GM10248 (cell line): ENCODE measurements at regions not wholly inside any gene's neighbourhood (a gene's known extent, or its start where the extent isn't known, plus 50 kb on each side); places are given as distances from the start of the nearest gene placed in this dataset.

Experiments used
- CTCF ChIA-PET: fragments of 300-600 bp; sonication (Branson Sonifier 250); formaldehyde crosslinking; extraction: SDS; loops from one replicate; lab custom pipeline; 2021; ENCODE audit warnings: antibody characterized with exemption; lab: Yijun Ruan, JAX
- POLR2A ChIA-PET: fragments of 350-650 bp; sonication (Branson Sonifier 250); formaldehyde crosslinking; extraction: SDS; loops from one replicate; lab custom pipeline; 2020; ENCODE audit warnings: antibody characterized with exemption; lab: Yijun Ruan, JAX
- DNase-seq: peaks from one replicate; pipeline ENCODE4 v3.0.0; 2012; ENCODE audit errors: extremely low spot score
- TF ChIP-seq, protein P1 (sequence below): IDR thresholded peaks from 2 replicates; pipeline ENCODE4 v1.5.1; 2012; ENCODE audit warnings: mild to moderate bottlenecking, low read depth; ENCODE audit errors: extremely low read depth, missing control alignments, control extremely low read depth

DNA sequence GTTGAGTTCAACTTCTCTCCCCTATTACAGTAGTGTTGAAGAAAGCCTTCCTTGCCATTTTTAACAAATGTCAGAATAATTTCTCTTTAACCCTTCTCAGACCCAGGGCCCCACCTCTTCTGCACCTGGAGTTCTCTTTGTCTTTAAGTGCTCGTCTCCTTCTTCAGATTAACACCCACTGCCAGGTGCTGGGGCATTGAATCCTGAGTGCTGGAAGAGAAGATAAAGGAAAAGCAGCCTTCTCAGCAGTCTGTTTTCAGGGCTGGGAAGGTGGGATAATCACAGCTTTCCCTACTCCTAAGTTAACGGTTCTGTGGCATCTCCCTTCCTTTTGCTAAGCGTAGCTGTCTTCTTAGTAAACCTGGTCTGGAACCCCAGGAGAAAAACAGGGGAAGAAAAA is 114.6 kb upstream of the TAB2 start:
- ChIA-PET CTCF (interaction anchor here (1.7 kb wide), 2 partner anchors 9 to 15 kb away, joined by 3 to 5 read pairs; no protein-coding TSS in a partner anchor), POLR2A (no interaction called here)
- TF ChIP-seq, protein P1, sequence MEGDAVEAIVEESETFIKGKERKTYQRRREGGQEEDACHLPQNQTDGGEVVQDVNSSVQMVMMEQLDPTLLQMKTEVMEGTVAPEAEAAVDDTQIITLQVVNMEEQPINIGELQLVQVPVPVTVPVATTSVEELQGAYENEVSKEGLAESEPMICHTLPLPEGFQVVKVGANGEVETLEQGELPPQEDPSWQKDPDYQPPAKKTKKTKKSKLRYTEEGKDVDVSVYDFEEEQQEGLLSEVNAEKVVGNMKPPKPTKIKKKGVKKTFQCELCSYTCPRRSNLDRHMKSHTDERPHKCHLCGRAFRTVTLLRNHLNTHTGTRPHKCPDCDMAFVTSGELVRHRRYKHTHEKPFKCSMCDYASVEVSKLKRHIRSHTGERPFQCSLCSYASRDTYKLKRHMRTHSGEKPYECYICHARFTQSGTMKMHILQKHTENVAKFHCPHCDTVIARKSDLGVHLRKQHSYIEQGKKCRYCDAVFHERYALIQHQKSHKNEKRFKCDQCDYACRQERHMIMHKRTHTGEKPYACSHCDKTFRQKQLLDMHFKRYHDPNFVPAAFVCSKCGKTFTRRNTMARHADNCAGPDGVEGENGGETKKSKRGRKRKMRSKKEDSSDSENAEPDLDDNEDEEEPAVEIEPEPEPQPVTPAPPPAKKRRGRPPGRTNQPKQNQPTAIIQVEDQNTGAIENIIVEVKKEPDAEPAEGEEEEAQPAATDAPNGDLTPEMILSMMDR: no peak
- DNase-seq: no peak

DNA sequence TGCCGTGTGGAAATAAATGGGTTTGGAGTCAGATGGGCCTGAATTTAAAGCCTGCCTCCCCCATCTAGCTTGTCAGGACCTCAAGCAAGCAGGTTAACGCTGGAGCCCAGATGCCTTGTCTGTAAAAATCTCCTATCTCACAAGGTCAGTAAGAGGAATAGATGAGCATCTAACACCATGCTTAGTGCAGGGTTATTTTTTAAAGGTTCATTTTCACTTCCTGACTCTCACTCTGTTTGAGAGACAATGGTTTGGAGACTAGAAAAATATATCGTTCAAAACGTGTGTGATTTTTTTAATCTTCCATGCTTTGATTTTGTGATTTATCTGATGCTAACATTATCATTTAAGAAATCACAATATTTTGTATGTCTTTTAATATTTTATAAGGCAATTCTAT is 114.0 kb upstream of the TAB2 start:
- POLR2A ChIA-PET: no interaction called here
- CTCF ChIA-PET: interaction anchor here (1.7 kb wide), 2 partner anchors 9 to 16 kb away, joined by 3 to 5 read pairs; no protein-coding TSS in a partner anchor
- TF ChIP-seq, protein P1: no peak
- DNase-seq: no peak

DNA sequence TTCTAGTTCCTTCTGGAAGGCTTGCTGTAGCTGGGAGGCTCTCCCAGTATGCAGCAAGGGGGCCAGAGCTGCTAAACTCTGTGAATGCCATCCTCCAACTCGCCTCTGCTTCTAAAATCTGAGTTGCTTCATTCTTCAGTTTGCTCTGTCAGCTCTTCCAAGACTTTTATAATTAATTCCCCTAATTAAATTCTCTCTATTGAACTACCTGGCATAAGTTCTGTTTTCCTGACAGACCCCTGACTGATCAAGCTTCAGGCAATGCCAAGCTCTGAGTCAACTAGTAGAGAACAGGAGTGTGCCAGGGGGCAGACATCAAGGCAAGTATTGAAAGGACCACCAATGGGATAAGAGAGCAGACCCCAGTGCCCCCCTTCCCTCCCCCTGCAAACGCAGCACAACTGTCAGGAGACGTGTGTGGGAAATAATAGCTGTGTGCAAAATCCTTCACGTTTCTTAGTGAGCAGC is 109.3 kb upstream of the TAB2 start:
- no peak for DNase-seq
- ChIA-PET POLR2A (no interaction called here), CTCF (interaction anchor here (0.9 to 2.4 kb wide), 3 partner anchors 8 to 128 kb away, joined by 3 to 14 read pairs (median 4); no protein-coding TSS in a partner anchor)
- TF ChIP-seq, protein P1: no peak

DNA sequence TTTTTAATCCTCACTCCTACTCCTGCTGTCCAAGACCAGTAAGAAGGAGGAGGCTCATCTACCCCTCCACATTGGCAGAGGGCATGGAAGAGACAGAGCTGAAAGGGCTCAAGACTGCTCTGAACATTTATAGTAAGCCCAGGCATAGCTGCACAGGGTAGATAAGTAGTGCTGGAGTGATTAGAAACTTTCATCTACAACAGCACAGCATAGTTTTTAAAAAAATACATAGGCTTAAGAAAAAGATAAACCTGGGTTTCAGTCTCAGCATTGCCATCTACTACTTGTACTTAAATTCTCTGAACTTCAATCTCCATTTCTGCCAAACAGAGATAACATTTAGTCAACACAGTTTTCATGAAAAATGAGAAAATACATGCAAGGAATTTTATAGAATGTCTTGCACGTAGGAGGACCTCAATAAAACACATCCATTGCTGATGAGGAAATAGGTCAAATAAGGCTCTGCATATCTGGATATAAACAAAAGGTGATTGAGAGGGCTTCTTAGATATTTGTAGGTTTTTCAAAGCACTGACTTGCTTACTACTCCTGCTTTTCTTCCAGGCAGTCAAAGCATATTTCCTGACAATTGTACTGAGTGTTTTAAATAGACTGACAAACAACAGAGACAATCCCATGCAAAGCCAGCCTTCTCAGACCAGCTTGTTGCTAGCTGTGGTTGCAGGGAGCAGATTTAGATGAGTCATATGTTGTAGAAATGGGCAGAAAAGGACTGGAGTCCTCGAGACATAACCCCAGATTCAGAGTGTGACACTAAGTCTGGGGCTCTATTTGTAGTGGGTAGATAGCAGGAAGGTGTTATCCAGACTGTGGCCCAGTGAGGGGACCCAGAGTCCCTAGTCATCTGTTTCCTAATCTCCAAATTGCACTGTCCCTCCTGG is 107.4 kb upstream of the TAB2 start:
- CTCF ChIA-PET: interaction anchor here (1.0 to 2.4 kb wide), 2 partner anchors 12 to 21 kb away, joined by 3 to 14 read pairs; no protein-coding TSS in a partner anchor
- POLR2A ChIA-PET: no interaction called here
- no peak for DNase-seq
- TF ChIP-seq, protein P1: no peak

DNA sequence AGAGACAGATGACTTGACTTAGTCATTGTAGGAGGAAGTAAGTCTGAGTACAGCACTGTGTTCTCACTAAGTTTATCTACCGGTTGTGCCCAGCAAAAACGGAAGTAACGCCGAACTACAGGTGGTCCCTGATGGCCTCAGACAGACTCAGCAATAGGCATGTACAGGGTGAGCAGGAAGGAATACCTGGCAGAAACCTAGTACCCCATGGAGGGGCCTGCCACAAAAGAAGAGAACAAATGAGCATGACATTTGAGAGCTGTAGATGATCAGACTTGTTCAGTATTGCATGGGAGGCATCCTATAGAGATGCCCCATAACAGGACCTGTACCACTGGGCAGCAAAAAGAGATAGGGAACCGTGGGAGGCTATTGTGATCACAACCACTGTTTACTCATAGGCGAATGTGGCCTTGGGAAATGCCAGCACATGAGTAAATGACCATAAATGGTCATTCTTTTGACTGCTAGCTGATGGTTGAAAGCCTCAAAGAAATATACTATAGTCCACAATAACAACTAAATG is 106.4 kb upstream of the TAB2 start:
- DNase-seq: peak; percentile 47
- POLR2A ChIA-PET: no interaction called here
- TF ChIP-seq, protein P1: no peak
- CTCF ChIA-PET: interaction anchor here (0.9 to 2.0 kb wide), 2 partner anchors 14 to 129 kb away, joined by 3 to 4 read pairs; no protein-coding TSS in a partner anchor

DNA sequence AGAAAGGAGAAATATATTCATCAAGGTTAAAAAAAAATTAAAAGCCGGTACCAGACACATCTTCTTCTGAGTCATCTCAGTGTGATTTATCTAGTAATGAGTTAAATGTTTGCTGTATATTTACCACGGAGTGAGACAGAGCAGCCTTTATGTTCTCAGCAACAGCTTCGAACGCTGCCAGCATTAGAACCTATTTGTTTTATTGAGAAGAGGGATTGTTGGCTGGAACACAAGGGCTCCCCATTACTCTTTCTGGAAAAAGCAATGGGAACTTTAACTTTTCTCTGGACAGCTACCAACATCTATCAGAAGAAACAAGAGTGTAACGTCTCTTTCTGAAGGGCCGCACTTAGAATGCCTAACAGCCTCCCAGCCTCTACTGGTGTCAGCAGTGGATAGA is 105.3 kb upstream of the TAB2 start:
- no peak for DNase-seq
- TF ChIP-seq, protein P1: no peak
- CTCF ChIA-PET: interaction anchor here (0.7 to 2.2 kb wide), 7 partner anchors 10 to 130 kb away, joined by 3 to 7 read pairs (median 5); no protein-coding TSS in a partner anchor
- POLR2A ChIA-PET: no interaction called here
